GM19328 (cell line): ENCODE measurements at regions not wholly inside any gene's neighbourhood (a gene's known extent, or its start where the extent isn't known, plus 50 kb on each side); places are given as distances from the start of the nearest gene placed in this dataset.
"Not testable (repeated sequence)": the region's sequence is repeated elsewhere in the genome, so short reads cannot be mapped to it uniquely, and the experiment has no call there.

Experiments
- ATAC-seq: cut with Tn5 transposase; IDR thresholded peaks from one replicate; pipeline ENCODE4 v1.9.1; 2021; ENCODE audit warnings: mild to moderate bottlenecking, moderate library complexity; ENCODE audit not compliant: unreplicated experiment

DNA sequence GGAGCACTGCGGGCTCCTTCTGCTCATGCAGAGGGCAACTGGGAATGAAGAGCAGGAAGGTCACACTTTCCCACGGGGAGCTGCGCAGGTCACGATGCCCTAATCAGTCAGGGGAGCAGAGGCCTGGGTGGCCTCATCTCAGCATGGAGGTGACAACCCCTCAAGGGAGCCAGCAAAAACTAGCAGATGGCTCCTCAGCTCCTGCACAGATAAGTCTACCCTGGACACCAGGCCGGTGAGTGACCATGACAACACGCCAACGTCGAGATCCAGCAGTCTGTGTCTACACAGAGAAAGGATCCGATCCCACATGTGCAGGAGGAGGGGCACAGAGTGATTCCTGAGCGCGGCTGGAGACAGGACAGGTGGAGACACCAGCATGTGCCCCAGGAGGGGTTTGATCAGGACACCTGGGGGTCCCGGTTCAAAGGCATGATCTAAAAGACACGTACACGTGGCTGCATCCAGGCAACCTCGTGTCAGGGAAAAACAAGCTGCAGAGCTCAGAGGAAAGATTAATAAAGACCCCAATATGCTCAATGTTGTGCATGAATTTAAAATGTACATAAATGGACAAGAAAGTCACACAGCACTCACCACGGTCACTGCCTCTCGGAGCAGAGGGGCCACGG, 153.7 kb upstream of the SFSWAP start:
- no peak for ATAC-seq

DNA sequence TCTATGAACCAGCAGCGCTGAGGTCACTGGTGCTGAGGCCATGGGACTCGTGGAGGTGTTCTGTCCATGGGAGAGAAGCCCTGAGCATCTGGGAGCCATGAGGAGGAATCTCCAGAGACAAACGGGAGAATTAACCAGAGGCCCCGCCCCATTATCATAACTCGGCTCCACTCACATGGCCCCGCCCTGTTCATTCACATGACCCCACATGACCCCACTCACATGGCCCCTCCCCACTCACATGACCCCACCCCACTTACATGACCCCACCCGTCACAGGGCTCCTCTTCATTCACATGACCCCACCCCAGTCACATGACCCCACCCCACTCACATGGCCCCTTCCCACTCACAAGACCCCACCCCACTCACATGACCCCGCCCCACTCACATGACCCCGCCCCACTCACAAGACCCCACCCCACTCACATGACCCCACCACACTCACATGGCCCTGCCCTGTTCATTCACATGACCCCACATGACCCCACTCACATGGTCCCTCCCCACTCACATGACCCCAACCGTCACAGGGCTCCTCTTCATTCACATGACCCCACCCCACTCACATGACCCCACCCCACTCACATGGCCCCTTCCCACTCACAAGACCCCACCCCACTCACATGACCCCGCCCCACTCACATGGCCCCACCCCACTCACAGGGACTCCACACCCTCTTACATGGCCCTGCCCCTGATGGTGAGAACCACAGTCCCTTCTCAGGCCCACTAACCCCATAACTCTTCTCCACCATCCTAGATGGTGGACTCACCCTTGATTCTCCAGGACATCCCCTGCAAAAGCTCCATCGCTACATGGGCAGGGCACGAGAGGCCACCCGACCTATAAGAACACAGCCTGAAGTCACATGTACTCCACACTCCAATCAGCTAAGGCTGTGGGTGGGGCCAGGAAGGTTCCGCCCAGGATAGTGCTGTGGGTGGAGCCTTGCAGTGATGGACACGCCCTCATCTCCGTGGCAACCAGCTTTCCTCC, 151.1 kb upstream of the SFSWAP start:
- no peak for ATAC-seq

DNA sequence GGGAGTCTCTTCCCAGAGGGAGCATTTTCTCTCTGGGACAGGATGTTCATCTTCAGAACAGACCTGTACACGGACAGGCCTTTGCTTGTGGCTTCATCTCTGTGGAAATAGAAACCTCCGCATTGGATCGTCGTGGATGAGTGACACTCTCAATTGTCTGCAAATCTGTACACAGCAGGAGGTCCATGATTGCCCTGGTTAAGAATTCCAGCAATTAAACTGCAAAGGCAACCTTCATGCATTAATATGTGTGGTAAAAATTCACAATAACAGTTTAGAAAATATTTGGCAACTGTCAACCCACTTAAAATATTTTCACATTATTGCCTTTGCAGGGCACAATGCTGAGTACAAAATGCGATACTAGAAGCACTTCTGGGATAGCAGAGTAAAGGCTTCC, 149.8 kb upstream of the SFSWAP start:
- ATAC-seq: no peak

DNA sequence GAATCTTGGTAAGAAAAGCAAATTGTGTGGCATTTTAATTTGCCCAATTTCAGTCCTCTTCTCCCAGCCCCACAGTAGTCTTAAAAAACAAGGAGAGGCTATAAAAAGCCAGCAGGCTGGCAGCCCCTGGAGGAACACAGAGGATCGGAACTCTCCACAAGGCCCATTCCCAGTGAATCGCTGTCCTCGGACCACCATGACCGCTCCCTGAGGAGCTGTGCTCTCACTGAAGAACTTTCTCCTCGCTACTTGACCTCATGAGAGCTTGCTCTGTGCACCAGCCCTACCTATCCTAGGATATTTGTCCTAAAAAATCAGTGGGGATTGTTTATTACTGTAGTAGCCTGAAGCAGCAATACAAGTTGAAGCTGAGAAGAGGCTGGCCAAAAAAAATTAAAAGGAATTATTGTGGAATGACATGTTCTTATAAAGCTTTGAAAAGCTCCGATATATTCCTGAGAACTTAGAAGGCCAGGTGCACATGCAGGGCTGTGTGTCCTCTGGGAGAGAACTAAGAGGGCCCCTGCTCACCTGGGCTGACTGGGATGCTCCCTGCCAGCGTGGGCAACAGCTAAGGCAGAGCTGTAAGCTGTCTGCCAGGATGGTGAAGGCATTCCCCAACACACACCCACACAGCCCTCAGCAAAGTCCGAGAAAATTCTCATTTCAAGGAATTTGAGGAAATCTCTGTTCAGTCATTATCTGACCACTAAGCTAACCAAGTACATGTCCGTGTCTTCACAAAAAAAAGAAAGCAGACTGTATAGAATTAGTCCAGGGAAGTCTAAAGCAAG, 148.8 kb upstream of the SFSWAP start:
- ATAC-seq: no peak

DNA sequence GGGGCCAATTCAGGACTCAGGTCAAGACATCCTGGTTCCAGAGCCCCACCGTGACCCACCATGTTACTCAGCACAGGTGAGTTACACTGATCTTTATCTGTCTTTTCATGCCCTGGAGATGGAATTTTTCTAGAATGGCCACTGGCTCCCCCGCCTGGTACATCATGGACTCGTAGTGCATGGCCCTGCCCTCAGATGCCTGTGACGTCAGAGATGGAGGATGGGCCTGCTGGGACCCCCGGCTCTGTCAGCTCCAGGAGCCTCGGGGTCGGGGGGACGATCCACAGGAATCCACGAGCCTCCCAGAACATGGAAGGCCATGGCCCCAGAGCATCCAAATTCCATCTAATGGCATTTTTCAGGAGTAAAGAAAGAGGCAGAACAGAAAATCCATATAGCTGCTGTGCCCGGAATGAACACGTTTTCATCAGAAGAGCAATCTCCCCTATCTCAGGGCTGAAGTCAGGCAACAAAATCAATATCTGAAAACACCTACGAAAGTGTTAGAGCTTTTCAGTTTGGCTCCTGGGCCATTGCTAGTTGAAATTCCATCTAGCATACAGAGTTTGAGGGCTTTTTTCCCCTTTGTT, 146.7 kb upstream of the SFSWAP start:
- not testable (repeated sequence) for ATAC-seq

DNA sequence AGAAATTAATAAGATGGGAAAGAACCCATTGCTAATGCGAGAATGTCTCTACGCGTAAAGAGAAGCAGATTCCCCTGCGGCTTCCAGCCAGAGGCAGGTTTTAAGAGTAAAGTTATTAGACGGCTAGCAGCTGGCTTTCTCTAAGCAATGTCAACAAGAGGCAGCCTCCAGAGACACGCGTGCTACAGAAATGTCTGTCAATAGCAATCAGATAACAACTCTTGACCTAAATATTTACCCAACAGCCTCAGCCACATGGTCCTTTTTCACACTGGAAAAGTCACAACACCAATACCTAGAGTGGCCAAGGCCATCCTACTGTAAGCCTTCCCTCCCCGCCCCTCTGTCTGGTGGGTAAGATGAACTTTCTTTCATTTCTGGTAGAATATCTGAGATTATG, 146.0 kb upstream of the SFSWAP start:
- ATAC-seq: no peak

DNA sequence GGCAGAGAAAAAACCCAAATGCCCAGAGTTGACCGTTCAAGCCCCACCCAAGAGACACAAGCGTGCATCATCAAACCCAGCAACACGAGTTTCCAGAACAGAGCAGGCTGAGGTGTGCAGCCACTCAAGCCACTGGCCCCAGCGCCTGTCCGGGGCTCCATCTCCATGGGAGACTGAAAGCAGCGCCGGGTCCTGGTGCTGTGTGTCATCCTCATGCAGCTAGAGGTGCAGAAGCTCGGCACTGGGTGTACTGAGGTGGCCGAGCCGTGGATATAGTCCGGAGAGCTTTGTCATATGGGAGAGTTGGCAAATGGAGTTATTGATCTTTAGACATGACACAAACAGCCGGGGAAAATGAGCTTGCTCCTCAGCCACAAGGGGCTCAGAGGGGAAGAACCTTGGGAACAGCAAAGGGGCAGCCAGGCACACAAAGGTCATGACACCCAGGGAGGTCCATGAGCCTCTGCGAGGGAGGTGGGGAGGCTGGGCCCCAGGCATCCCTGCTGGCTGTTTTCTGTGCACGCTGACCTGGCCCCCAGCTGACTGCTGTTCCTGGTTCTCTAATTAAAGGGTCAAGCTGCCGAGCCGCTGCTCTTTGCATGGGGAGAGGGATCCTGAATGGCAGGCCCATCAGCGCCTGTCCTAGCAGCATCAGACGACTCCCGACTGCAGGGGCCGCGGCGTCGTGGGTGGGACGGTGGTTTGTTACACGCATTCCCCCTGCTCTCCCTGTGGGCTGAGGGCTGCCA, 145.4 kb upstream of the SFSWAP start:
- no peak for ATAC-seq

DNA sequence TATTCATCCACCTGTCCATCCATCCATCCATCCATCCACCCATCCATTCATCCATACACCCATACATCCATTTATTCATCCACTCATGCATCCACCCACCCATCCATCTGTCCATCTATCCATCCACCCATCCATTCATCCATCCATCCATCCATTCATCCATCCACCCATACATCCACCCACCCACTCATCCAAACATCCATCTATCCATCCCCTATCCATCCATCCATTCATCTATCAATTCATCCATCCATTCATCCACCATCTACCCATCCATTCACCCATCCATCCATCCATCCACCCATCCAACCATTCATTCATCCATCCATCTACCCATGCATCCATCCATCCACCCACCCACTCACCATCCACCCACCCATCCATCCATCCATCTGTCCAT, 142.6 kb upstream of the SFSWAP start:
- ATAC-seq: no peak

DNA sequence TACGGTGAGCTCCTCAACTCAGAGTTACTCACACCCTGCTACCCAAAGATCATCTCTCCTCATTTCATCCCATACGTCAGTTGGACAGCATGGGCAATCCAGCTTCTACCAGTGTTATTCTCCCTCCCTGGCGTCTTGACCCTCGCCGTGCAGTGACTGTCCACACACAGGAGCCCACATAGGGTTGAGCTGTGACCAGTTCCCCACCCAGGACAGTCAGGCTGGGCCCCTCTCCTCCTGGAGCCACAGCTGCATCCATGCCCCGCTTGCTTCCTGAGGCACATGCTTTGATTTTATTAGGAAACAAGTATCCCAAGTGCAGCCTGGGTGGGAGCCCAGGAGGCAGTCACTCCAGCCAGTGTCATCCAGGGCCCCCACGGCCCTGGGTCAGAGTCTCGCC, 140.3 kb upstream of the SFSWAP start:
- ATAC-seq: no peak

DNA sequence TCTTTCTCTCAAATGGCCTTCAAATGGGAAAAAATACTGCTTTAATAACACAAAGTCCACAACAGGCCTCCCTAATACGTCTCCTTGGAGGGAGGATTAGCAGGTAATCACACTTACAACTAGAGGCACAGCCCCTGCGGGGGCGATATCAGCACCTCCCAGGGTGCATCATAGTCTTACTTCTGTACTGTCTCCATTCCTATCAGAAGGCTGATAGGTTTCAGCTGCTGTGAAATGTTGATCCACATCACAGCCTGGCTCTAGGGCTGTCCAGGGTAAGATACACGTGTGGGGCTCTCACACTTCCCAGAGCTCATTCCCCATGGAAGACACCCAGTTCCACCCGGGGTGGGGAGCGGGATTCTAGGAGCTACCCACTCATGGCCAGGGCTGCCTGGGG, 139.1 kb upstream of the SFSWAP start:
- ATAC-seq: no peak

DNA sequence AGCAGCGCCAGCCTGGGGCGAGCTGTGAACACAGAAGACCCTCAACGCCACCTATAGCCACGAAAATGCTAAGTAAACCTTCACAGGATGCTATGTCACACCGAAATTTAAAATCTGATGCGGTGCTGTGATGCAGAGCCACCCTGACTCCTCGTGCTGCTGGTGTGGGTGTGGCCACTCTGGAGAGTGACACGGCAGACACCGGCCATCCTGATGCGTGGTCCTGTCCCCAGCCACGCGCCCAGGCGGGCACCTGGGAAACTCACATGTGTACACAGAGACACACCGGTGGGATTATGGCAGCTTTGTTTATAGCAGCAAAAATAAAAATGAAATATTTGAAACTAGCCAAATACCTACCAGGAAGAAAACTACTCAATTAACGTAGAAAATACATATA, 138.3 kb upstream of the SFSWAP start:
- ATAC-seq: no peak

DNA sequence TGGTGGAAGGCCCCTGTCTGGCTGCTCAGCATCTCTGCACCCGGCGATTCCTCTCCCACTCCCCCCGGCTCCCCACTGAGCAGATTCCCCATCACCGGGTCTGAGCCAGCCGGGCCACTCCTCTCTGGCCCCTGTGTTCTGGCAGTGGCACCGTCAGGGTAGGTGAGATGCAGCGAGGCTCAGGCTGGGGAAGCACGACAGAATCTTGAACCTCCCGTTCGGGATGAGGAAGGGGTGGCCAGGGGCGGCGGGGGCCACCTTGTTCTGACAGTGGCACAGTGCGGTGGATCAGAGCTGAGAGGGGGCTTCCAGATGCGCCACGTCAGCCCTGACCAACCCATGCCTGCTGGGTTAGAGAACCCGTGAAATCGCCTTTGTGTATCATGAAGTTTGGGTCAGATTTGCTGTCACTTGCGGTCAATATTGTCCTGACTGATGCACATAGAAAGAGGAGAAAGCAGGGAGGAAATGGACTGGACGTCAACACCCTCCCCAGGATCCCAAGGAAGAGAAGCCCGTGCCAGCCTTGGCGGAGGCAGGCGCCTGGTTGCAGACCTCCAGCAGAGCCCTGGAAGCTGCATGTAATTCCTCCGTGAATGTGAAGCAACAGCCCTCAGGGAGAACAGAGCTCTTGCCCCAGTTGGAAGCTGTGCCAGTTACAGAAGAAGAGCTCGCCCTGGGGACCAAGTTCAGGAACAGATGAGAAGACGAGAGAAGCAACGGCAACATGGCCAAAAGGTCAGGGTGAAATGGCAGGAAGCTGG, 137.1 kb upstream of the SFSWAP start:
- ATAC-seq: no peak

DNA sequence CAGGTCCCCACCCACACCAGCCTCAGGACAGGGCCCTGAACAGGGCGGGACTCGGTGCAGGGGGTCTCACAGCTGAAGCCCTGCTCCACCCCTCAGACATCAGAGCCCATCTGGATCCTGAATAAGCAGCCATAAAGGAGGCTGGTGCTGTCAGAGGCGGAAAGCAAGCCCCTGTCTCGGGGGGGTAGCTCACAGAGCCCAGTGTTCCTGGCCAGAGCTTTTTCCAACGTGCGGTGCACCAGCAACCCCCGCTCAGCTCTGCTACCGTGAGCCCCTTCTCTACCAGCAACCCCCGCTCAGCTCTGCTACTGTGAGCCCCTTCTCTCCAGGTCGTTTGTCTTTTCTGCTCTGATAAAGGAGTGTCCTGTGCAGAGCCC, 136.5 kb upstream of the SFSWAP start:
- no peak for ATAC-seq

DNA sequence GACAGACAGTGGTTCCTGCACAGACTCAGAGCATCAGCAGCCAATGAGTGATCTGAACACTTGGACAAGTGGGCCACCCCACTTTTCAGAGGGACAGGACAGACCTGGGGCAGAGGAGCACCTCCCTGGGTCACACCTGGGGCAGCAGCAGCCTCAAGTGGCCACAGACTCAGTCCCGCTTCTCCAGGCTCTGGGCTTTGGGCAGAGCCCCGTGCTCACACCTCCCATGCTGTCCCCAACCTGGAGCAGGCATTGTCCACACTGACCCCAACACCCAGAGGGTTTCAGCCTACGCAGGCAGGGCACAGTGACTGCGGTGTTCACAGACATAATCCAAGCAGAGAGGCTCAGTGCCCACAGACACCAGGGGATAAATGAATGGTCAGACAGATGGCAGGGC, 135.5 kb upstream of the SFSWAP start:
- ATAC-seq: no peak

DNA sequence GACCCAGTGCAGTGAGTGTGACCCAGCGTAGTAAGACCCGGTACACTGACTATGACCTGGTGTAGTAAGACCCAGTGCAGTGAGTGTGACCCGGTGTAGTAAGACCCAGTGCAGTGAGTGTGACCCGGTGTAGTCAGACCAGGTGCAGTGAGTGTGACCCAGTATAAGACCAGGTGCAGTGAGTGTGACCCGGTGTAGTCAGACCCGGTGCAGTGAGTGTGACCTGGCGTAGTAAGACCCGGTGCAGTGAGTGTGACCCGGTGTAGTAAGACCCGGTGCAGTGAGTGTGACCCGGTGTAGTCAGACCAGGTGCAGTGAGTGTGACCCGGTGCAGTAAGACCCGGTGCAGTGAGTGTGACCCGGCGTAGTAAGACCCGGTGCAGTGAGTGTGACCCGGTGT, 134.2 kb upstream of the SFSWAP start:
- not testable (repeated sequence) for ATAC-seq

DNA sequence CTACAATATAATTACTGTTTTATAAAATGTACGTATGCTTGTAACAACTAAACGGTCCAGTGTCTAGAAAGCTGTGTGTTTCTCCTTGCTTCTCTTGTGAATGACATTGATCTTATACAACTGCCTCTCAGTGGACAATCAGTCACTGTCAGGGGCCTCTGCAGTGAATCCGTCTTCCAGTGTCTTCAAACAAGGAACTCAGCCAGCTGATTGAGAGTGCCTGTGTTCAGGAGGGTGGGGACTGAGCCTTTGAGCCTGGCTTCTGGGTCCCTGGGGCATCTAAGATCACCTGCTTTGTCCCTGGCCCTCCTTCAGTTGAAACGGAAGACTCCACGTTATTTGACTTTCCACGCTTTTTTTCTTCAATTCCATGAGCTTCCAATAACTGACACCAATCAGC, 133.1 kb upstream of the SFSWAP start:
- ATAC-seq: no peak

DNA sequence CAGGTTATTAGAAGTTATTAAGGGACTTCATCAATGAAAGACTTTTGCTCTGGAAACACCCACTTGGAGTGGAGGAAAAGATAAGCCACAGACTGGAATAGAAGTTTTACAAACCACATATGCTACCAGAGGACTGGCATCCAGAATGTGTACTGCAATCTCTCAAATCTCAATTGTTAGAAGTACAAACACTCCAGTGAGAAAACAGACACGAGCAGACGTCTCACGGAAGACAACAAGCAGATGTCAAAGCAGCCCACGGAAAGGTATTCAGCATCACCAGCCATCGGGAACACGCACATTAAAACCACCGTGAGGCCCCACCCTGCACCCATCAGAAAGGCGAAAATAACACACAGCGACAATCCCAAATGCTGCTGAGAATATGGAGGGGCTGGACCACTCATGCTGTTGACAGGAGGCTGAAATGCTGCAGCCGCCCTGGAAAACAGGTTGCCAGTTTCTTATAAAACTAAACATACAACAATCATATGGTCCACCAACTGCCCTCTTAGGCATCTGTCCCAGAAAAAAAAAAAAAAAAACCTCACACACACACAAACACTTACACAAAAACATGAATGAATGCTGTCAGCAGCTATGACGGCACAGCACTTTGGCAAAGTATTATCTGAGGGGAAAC, 131.9 kb upstream of the SFSWAP start:
- ATAC-seq: no peak

DNA sequence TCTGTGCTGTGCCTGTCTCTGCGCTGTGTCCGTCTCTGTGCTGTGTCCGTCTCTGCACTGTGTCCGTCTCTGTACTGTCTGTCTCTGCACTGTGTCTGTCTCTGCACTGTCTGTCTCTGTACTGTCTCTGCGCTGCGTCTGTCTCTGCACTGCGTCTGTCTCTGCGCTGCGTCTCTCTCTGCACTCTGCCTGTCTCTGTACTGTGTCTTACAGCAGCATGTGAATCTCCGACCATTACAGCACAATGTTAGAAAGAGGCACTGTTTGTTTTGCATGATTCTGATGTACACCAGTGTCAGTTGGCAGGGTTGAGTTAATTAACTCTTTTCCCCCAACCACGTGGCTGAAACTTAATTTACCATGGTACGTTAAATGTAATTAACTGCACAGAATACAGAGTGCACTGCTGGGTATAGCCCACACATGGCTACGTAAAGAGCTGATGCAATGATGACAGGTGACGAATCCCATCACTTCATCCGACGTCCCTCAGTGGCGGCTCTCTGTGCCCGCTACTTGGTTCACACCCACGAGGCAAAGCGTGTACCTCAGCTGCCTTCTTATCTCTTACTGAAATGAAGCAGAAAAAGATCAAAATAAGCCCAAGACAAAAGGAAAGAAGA, 127.7 kb upstream of the SFSWAP start:
- no peak for ATAC-seq

DNA sequence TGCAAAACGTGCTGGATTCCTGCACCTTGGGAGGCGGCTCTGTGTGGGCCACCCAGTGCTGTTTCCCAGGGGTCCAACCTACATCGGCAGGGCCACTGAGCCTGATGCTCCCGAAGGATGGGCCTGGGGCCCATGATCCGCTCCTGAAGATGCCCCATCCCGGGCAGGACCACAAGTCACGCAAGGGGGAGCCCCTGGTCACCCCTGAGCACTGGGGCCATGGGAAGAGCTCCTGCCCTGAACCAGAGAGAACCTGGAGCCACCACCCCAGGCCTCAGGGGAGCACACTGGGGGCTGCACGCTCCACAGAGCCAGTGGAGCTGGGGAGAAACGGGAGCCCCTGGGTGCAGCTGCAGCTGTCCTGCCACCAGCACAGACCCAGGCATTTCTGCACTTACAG, 124.6 kb upstream of the SFSWAP start:
- no peak for ATAC-seq
